ENCODE measurements at regions not wholly inside any gene's neighbourhood (a gene's known extent, or its start where the extent isn't known, plus 50 kb on each side); places are given as distances from the start of the nearest gene placed in this dataset.
A peak's percentile ranks its signal among the peaks of the same experiment; 100 is the strongest.

DNA sequence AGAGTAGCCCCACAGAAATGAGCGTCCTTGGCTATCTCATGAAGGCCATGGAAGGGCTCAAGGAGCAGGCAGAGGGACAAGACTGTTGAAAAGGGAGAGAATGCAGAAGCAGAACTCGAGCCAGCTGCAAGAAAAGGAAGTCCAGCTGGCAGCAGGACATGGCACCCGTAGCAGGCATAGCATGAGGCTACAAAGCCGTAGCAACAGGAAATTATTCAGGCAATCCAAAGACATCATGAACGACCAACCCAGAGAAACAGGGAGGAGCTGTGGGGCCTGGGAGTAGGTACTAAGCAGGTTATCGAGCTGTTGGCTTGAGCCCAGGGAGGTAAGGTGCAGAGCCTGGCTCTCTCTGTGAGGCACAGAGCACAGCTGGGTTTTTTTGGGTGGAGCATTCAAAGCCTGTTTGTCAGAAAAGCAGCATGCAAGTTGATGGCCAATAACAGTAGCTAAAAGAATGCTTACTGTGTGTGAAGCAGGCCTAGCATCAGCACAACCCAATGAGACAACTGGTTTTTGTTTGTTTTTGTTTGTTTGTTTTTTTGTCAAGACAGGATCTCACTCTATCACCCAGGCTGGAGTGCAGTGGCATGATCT lies 144.0 kb upstream of the SMAD3 start:
- peaks cover 0 to 9% (median 3%) of the 10 kb centered on the region in 6 donors for H3K4me1 ChIP-seq
- peaks cover 0 to 24% (median 0%) of the 10 kb centered on the region in 7 donors for H3K27me3 ChIP-seq (replicated peaks in 1 of 7)
- no peak overlapping the region for H3K4me3 ChIP-seq
- intact Hi-C loops (cut with DNase I; ENCODE audit: low total_unique reads): no loop called here
- DNase-seq: no peak
- TF ChIP-seq, protein P1, sequence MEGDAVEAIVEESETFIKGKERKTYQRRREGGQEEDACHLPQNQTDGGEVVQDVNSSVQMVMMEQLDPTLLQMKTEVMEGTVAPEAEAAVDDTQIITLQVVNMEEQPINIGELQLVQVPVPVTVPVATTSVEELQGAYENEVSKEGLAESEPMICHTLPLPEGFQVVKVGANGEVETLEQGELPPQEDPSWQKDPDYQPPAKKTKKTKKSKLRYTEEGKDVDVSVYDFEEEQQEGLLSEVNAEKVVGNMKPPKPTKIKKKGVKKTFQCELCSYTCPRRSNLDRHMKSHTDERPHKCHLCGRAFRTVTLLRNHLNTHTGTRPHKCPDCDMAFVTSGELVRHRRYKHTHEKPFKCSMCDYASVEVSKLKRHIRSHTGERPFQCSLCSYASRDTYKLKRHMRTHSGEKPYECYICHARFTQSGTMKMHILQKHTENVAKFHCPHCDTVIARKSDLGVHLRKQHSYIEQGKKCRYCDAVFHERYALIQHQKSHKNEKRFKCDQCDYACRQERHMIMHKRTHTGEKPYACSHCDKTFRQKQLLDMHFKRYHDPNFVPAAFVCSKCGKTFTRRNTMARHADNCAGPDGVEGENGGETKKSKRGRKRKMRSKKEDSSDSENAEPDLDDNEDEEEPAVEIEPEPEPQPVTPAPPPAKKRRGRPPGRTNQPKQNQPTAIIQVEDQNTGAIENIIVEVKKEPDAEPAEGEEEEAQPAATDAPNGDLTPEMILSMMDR (IDR thresholded peaks at IDR 0.05 in 8 of 11, conservative IDR thresholded peaks at IDR 0.05 in 3 of 11): no peak
- peak in 1 of 3 donors; percentile 21 for TF ChIP-seq POLR2AphosphoS5 (IDR thresholded peaks at IDR 0.05)
- H3K9me3 ChIP-seq: peaks cover 0 to 34% (median 23%) of the 10 kb centered on the region in 8 donors
- no peaks in the 10 kb centered on the region for H3K36me3 ChIP-seq
- H3K27ac ChIP-seq: no peak overlapping the region
- 11 to 20% (median 16%) methylated on average over 6 of the region's 6 CpGs for WGBS, 5 donors

DNA sequence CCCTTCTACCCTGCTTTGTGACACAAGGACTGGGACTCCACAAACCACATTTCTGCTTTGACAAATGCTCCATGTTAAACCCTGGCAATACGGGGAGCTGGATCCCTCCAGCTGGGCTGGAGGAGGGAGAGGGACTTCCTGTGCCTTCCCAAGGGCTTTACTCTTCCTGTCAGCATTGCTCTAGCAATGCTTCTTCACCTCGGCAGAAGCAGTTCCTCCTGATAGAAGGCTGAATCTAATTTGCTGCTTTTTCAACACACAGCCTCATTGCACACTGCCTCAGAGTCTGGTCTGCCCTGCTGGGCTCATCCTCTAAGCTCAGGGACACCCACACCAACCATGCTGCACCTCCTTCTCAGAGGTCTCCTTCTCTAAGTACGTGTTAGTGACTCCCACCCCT lies 142.8 kb upstream of the SMAD3 start:
- no peak overlapping the region for H3K27ac ChIP-seq
- peaks cover 0 to 9% (median 3%) of the 10 kb centered on the region in 6 donors for H3K4me1 ChIP-seq
- DNase-seq: no peak
- peaks cover 0 to 24% (median 0%) of the 10 kb centered on the region in 7 donors for H3K27me3 ChIP-seq (replicated peaks in 1 of 7)
- WGBS, 5 donors: 26 to 48% (median 40%) methylated on average over 3 of the region's 3 CpGs
- no peak for TF ChIP-seq POLR2A (IDR thresholded peaks at IDR 0.05)
- intact Hi-C loops (cut with DNase I; ENCODE audit: low total_unique reads): no loop called here
- no peak overlapping the region for H3K4me3 ChIP-seq
- H3K9me3 ChIP-seq: peaks cover 0 to 28% (median 22%) of the 10 kb centered on the region in 8 donors
- H3K36me3 ChIP-seq: no peaks in the 10 kb centered on the region

DNA sequence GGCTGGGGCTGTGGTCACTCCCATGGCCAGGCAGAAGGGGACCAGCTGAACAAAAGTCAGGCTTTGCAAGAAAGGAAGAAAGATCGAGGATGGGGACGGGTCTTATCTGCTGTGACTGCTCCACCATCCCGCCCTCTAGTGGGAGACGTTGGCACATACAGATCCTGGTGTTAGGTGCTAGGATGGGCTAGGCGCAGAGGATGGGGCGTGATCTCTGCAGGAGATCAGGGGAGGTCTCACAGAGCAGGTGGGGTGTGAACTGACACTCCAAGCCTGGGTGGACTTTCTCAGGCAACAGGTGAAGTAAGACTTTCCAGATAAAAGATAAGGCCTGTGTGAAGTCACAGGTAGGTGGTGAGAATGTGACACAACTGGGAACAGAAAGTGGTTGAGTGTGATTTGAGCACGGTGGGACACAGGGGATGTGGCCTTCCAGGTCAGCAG lies 141.9 kb upstream of the SMAD3 start:
- no peak for DNase-seq
- Histone ChIP-seq H3K27ac (no peak overlapping the region), H3K27me3 (replicated peaks in 1 of 7) (peaks cover 0 to 24% (median 0%) of the 10 kb centered on the region in 7 donors), H3K36me3 (no peaks in the 10 kb centered on the region), H3K4me1 (peaks cover 0 to 9% (median 3%) of the 10 kb centered on the region in 6 donors), H3K4me3 (no peak overlapping the region), H3K9me3 (peaks cover 0 to 21% (median 15%) of the 10 kb centered on the region in 8 donors)
- intact Hi-C loops (cut with DNase I; ENCODE audit: low total_unique reads): no loop called here
- WGBS, 5 donors: 37 to 47% (median 40%) methylated on average over 7 of the region's 7 CpGs
- TF ChIP-seq, protein P1 (IDR thresholded peaks at IDR 0.05 in 8 of 11, conservative IDR thresholded peaks at IDR 0.05 in 3 of 11): peak in 5 of 11 experiments; percentile 19 to 45 (median 37)
- TF ChIP-seq POLR2AphosphoS5 (IDR thresholded peaks at IDR 0.05): no peak

DNA sequence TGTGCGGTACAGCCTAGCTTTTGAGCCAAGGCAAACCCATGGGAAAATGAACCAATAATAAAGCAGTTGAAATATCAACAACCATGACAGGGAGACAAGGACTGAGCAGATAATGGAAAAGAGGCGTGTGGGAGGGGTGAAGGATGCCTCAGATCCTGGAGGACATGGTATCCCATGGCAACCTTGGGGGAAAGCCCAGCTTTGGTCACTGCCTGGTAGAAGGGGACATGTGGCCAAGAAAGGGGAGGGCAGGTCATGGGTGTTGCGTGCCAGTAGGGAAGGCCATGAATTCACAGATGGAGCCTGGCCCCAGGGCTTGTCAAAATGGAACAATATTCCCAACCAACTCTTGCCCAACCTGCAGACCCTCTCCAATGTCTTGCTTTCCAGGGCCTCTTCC lies 140.5 kb upstream of the SMAD3 start:
- DNase-seq: no peak
- Histone ChIP-seq H3K4me3 (no peak overlapping the region), H3K27me3 (replicated peaks in 1 of 7) (peaks cover 0 to 24% (median 0%) of the 10 kb centered on the region in 7 donors), H3K4me1 (peaks cover 0 to 9% (median 3%) of the 10 kb centered on the region in 6 donors), H3K36me3 (no peaks in the 10 kb centered on the region), H3K27ac (no peak overlapping the region), H3K9me3 (peaks cover 0 to 18% (median 15%) of the 10 kb centered on the region in 8 donors)
- WGBS, 5 donors: 78 to 92% (median 84%) methylated on average over 3 of the region's 3 CpGs
- TF ChIP-seq POLR2AphosphoS5 (IDR thresholded peaks at IDR 0.05) (no peak), POLR2A (IDR thresholded peaks at IDR 0.05) (no peak)
- TF ChIP-seq, protein P1 (IDR thresholded peaks at IDR 0.05 in 8 of 11, conservative IDR thresholded peaks at IDR 0.05 in 3 of 11): no peak
- intact Hi-C loops (cut with DNase I; ENCODE audit: low total_unique reads): no loop called here

All from spleen (tissue), 11 donors.